Kidney epithelial cell (primary cell): ENCODE measurements at regions not wholly inside any gene's neighbourhood (a gene's known extent, or its start where the extent isn't known, plus 50 kb on each side); places are given as distances from the start of the nearest gene placed in this dataset.

Source experiments
- DNase-seq: peaks from one replicate; pipeline ENCODE4 v3.0.0-alpha.2; 2010; ENCODE audit warnings: low read depth
- H3K27me3 ChIP-seq: 2 replicates; pipeline ENCODE4 v1.6.0; 2011; ENCODE audit warnings: low read length; ENCODE audit not compliant: control insufficient read depth, insufficient read depth
- H3K36me3 ChIP-seq: 2 replicates; pipeline ENCODE4 v1.5.1; 2011; ENCODE audit warnings: low read length; ENCODE audit not compliant: control insufficient read depth, insufficient read depth
- H3K4me3 ChIP-seq: 2 replicates; pipeline ENCODE4 v1.5.1; 2011; ENCODE audit warnings: low read depth, mild to moderate bottlenecking, control low read depth, low read length
- CTCF ChIP-seq: IDR thresholded peaks from 2 replicates; pipeline ENCODE4 v1.5.1; 2011; ENCODE audit warnings: mild to moderate bottlenecking, moderate library complexity, low read length, control low read depth, inconsistent platforms; ENCODE audit not compliant: insufficient read depth, poor library complexity, severe bottlenecking

- no peak for DNase-seq
- no peaks in the 10 kb centered on the region for H3K27me3 ChIP-seq
- no peak overlapping the region for H3K4me3 ChIP-seq
- H3K36me3 ChIP-seq: no peaks in the 10 kb centered on the region
- no peak for TF ChIP-seq CTCF
These were observed 527.8 kb downstream of the METTL15 start for GRCh38 chr11:28636033-28636432.

- Histone ChIP-seq H3K27me3 (no peaks in the 10 kb centered on the region), H3K4me3 (no peak overlapping the region), H3K36me3 (no peaks in the 10 kb centered on the region)
- no peak for TF ChIP-seq CTCF
- DNase-seq: no peak
These were observed 524.1 kb downstream of the METTL15 start for GRCh38 chr11:28632338-28632737.

GRCh38 chr11:28631148-28631547 is 523.0 kb downstream of the METTL15 start:
- TF ChIP-seq CTCF: no peak
- H3K4me3 ChIP-seq: no peak overlapping the region
- no peaks in the 10 kb centered on the region for H3K27me3 ChIP-seq
- no peak for DNase-seq
- no peaks in the 10 kb centered on the region for H3K36me3 ChIP-seq

- no peak for DNase-seq
- Histone ChIP-seq H3K4me3 (no peak overlapping the region), H3K36me3 (no peaks in the 10 kb centered on the region), H3K27me3 (no peaks in the 10 kb centered on the region)
- no peak for TF ChIP-seq CTCF
These were observed 521.0 kb downstream of the METTL15 start for GRCh38 chr11:28629235-28629634.

GRCh38 chr11:28628412-28628811 is 520.2 kb downstream of the METTL15 start:
- H3K36me3 ChIP-seq: no peaks in the 10 kb centered on the region
- no peak for TF ChIP-seq CTCF
- DNase-seq: no peak
- no peak overlapping the region for H3K4me3 ChIP-seq
- no peaks in the 10 kb centered on the region for H3K27me3 ChIP-seq

GRCh38 chr11:28627690-28628255 is 519.6 kb downstream of the METTL15 start:
- Histone ChIP-seq H3K36me3 (no peaks in the 10 kb centered on the region), H3K4me3 (no peak overlapping the region), H3K27me3 (no peaks in the 10 kb centered on the region)
- no peak for TF ChIP-seq CTCF
- DNase-seq: no peak
